ENCODE measurements at regions not wholly inside any gene's neighbourhood (a gene's known extent, or its start where the extent isn't known, plus 50 kb on each side); places are given as distances from the start of the nearest gene placed in this dataset.

- peaks cover 0 to 4% of the 10 kb centered on the region in 2 donors for H3K9me3 ChIP-seq (ENCODE audit: control insufficient read depth in 1 of 2, low read length in 2 of 2)
- H3K4me3 ChIP-seq (ENCODE audit: low read depth in 1 of 2, low read length in 2 of 2), result no peak overlapping the region
- H3K36me3 ChIP-seq (ENCODE audit: control insufficient read depth in 1 of 2, insufficient read depth in 2 of 2, low read length in 2 of 2), result no peaks in the 10 kb centered on the region
- H3K27ac ChIP-seq (ENCODE audit: low read depth, low read length), result no peak overlapping the region
- H3K4me1 ChIP-seq (ENCODE audit: control insufficient read depth in 1 of 2, insufficient read depth in 2 of 2, low read length in 2 of 2), result no peaks in the 10 kb centered on the region
- no peaks in the 10 kb centered on the region for H3K27me3 ChIP-seq (ENCODE audit: control insufficient read depth in 1 of 2, insufficient read depth in 2 of 2, low read length in 2 of 2)
- H3K9ac ChIP-seq (ENCODE audit: low read depth in 1 of 2, low read length in 2 of 2), result no peak overlapping the region
These were observed 97.1 kb downstream of the AQP4 start for GRCh38 chr18:26768385-26768784.

GRCh38 chr18:26765498-26765897 lies 100.0 kb downstream of the AQP4 start:
- H3K4me1 ChIP-seq (ENCODE audit: control insufficient read depth in 1 of 2, insufficient read depth in 2 of 2, low read length in 2 of 2), result no peaks in the 10 kb centered on the region
- no peaks in the 10 kb centered on the region for H3K27me3 ChIP-seq (ENCODE audit: control insufficient read depth in 1 of 2, insufficient read depth in 2 of 2, low read length in 2 of 2)
- no peak overlapping the region for H3K27ac ChIP-seq (ENCODE audit: low read depth, low read length)
- peaks cover 0 to 4% of the 10 kb centered on the region in 2 donors for H3K9me3 ChIP-seq (ENCODE audit: control insufficient read depth in 1 of 2, low read length in 2 of 2)
- no peak overlapping the region for H3K4me3 ChIP-seq (ENCODE audit: low read depth in 1 of 2, low read length in 2 of 2)
- no peaks in the 10 kb centered on the region for H3K36me3 ChIP-seq (ENCODE audit: control insufficient read depth in 1 of 2, insufficient read depth in 2 of 2, low read length in 2 of 2)
- no peak overlapping the region for H3K9ac ChIP-seq (ENCODE audit: low read depth in 1 of 2, low read length in 2 of 2)

GRCh38 chr18:26764586-26764985 lies 100.9 kb downstream of the AQP4 start:
- Histone ChIP-seq H3K27me3 (ENCODE audit: control insufficient read depth in 1 of 2, insufficient read depth in 2 of 2, low read length in 2 of 2) (no peaks in the 10 kb centered on the region), H3K9ac (ENCODE audit: low read depth in 1 of 2, low read length in 2 of 2) (no peak overlapping the region), H3K4me3 (ENCODE audit: low read depth in 1 of 2, low read length in 2 of 2) (no peak overlapping the region), H3K36me3 (ENCODE audit: control insufficient read depth in 1 of 2, insufficient read depth in 2 of 2, low read length in 2 of 2) (no peaks in the 10 kb centered on the region), H3K4me1 (ENCODE audit: control insufficient read depth in 1 of 2, insufficient read depth in 2 of 2, low read length in 2 of 2) (no peaks in the 10 kb centered on the region), H3K27ac (ENCODE audit: low read depth, low read length) (no peak overlapping the region), H3K9me3 (ENCODE audit: control insufficient read depth in 1 of 2, low read length in 2 of 2) (peaks cover 0 to 4% of the 10 kb centered on the region in 2 donors)

GRCh38 chr18:26764177-26764576 lies 101.3 kb downstream of the AQP4 start:
- H3K27me3 ChIP-seq (ENCODE audit: control insufficient read depth in 1 of 2, insufficient read depth in 2 of 2, low read length in 2 of 2), result no peaks in the 10 kb centered on the region
- H3K9ac ChIP-seq (ENCODE audit: low read depth in 1 of 2, low read length in 2 of 2), result no peak overlapping the region
- no peaks in the 10 kb centered on the region for H3K36me3 ChIP-seq (ENCODE audit: control insufficient read depth in 1 of 2, insufficient read depth in 2 of 2, low read length in 2 of 2)
- no peak overlapping the region for H3K4me3 ChIP-seq (ENCODE audit: low read depth in 1 of 2, low read length in 2 of 2)
- peaks cover 0 to 4% of the 10 kb centered on the region in 2 donors for H3K9me3 ChIP-seq (ENCODE audit: control insufficient read depth in 1 of 2, low read length in 2 of 2)
- no peak overlapping the region for H3K27ac ChIP-seq (ENCODE audit: low read depth, low read length)
- no peaks in the 10 kb centered on the region for H3K4me1 ChIP-seq (ENCODE audit: control insufficient read depth in 1 of 2, insufficient read depth in 2 of 2, low read length in 2 of 2)

- Histone ChIP-seq H3K9ac (ENCODE audit: low read depth in 1 of 2, low read length in 2 of 2) (no peak overlapping the region), H3K4me1 (ENCODE audit: control insufficient read depth in 1 of 2, insufficient read depth in 2 of 2, low read length in 2 of 2) (no peaks in the 10 kb centered on the region)
These were observed 101.9 kb downstream of the AQP4 start for GRCh38 chr18:26763446-26764110.

GRCh38 chr18:26757263-26758019 lies 108.1 kb downstream of the AQP4 start:
- Histone ChIP-seq H3K4me3 (ENCODE audit: low read depth in 1 of 2, low read length in 2 of 2) (no peak overlapping the region), H3K4me1 (ENCODE audit: control insufficient read depth in 1 of 2, insufficient read depth in 2 of 2, low read length in 2 of 2) (peaks cover 4 to 21% of the 10 kb centered on the region in 2 donors), H3K27me3 (ENCODE audit: control insufficient read depth in 1 of 2, insufficient read depth in 2 of 2, low read length in 2 of 2) (no peaks in the 10 kb centered on the region), H3K9me3 (ENCODE audit: control insufficient read depth in 1 of 2, low read length in 2 of 2) (no peaks in the 10 kb centered on the region), H3K9ac (ENCODE audit: low read depth in 1 of 2, low read length in 2 of 2) (no peak overlapping the region), H3K36me3 (ENCODE audit: control insufficient read depth in 1 of 2, insufficient read depth in 2 of 2, low read length in 2 of 2) (no peaks in the 10 kb centered on the region), H3K27ac (ENCODE audit: low read depth, low read length) (peak overlapping the region; percentile 13)

More at GRCh38 chr18:26763446-26764110, 101.9 kb downstream of the AQP4 start:
- Histone ChIP-seq H3K36me3 (ENCODE audit: control insufficient read depth in 1 of 2, insufficient read depth in 2 of 2, low read length in 2 of 2) (no peaks in the 10 kb centered on the region), H3K27me3 (ENCODE audit: control insufficient read depth in 1 of 2, insufficient read depth in 2 of 2, low read length in 2 of 2) (no peaks in the 10 kb centered on the region), H3K4me3 (ENCODE audit: low read depth in 1 of 2, low read length in 2 of 2) (no peak overlapping the region), H3K27ac (ENCODE audit: low read depth, low read length) (no peak overlapping the region), H3K9me3 (ENCODE audit: control insufficient read depth in 1 of 2, low read length in 2 of 2) (peaks cover 0 to 4% of the 10 kb centered on the region in 2 donors)

- no peak overlapping the region for H3K9ac ChIP-seq (ENCODE audit: low read depth in 1 of 2, low read length in 2 of 2)
- no peak overlapping the region for H3K27ac ChIP-seq (ENCODE audit: low read depth, low read length)
- no peak overlapping the region for H3K4me3 ChIP-seq (ENCODE audit: low read depth in 1 of 2, low read length in 2 of 2)
- no peaks in the 10 kb centered on the region for H3K36me3 ChIP-seq (ENCODE audit: control insufficient read depth in 1 of 2, insufficient read depth in 2 of 2, low read length in 2 of 2)
- peaks cover 4 to 21% of the 10 kb centered on the region in 2 donors for H3K4me1 ChIP-seq (ENCODE audit: control insufficient read depth in 1 of 2, insufficient read depth in 2 of 2, low read length in 2 of 2)
- H3K27me3 ChIP-seq (ENCODE audit: control insufficient read depth in 1 of 2, insufficient read depth in 2 of 2, low read length in 2 of 2), result no peaks in the 10 kb centered on the region
- H3K9me3 ChIP-seq (ENCODE audit: control insufficient read depth in 1 of 2, low read length in 2 of 2), result no peaks in the 10 kb centered on the region
These were observed 109.0 kb downstream of the AQP4 start for GRCh38 chr18:26756556-26756955.

GRCh38 chr18:26746826-26747475 lies 118.6 kb downstream of the AQP4 start:
- Histone ChIP-seq H3K9me3 (ENCODE audit: control insufficient read depth in 1 of 2, low read length in 2 of 2) (no peaks in the 10 kb centered on the region), H3K9ac (ENCODE audit: low read depth in 1 of 2, low read length in 2 of 2) (no peak overlapping the region), H3K27me3 (ENCODE audit: control insufficient read depth in 1 of 2, insufficient read depth in 2 of 2, low read length in 2 of 2) (no peaks in the 10 kb centered on the region), H3K27ac (ENCODE audit: low read depth, low read length) (no peak overlapping the region), H3K4me1 (ENCODE audit: control insufficient read depth in 1 of 2, insufficient read depth in 2 of 2, low read length in 2 of 2) (no peaks in the 10 kb centered on the region), H3K4me3 (ENCODE audit: low read depth in 1 of 2, low read length in 2 of 2) (no peak overlapping the region), H3K36me3 (ENCODE audit: control insufficient read depth in 1 of 2, insufficient read depth in 2 of 2, low read length in 2 of 2) (no peaks in the 10 kb centered on the region)

GRCh38 chr18:26746398-26746797 lies 119.1 kb downstream of the AQP4 start:
- H3K4me1 ChIP-seq (ENCODE audit: control insufficient read depth in 1 of 2, insufficient read depth in 2 of 2, low read length in 2 of 2), result no peaks in the 10 kb centered on the region
- no peak overlapping the region for H3K9ac ChIP-seq (ENCODE audit: low read depth in 1 of 2, low read length in 2 of 2)
- no peaks in the 10 kb centered on the region for H3K36me3 ChIP-seq (ENCODE audit: control insufficient read depth in 1 of 2, insufficient read depth in 2 of 2, low read length in 2 of 2)
- H3K4me3 ChIP-seq (ENCODE audit: low read depth in 1 of 2, low read length in 2 of 2), result no peak overlapping the region
- H3K27me3 ChIP-seq (ENCODE audit: control insufficient read depth in 1 of 2, insufficient read depth in 2 of 2, low read length in 2 of 2), result no peaks in the 10 kb centered on the region
- H3K27ac ChIP-seq (ENCODE audit: low read depth, low read length), result no peak overlapping the region
- no peaks in the 10 kb centered on the region for H3K9me3 ChIP-seq (ENCODE audit: control insufficient read depth in 1 of 2, low read length in 2 of 2)

Measured in duodenal mucosa (tissue), 2 donors.